Hippocampal formation (tissue), 2 donors: ENCODE measurements at regions not wholly inside any gene's neighbourhood (a gene's known extent, or its start where the extent isn't known, plus 50 kb on each side); places are given as distances from the start of the nearest gene placed in this dataset.
A peak's percentile ranks its signal among the peaks of the same experiment; 100 is the strongest.

Source experiments
- DNase-seq, 2 donors: peaks; one replicate each; lab custom pipeline; 2025; lab: John Stamatoyannopoulos, UW

GRCh38 chr16:76900285-76901263, 290.4 kb upstream of the MON1B start:
- DNase-seq = peak in 1 of 2 donors; percentile 27

GRCh38 chr16:76906552-76906951, 284.4 kb upstream of the MON1B start:
- no peak for DNase-seq

- DNase-seq = no peak
These were observed 280.1 kb upstream of the MON1B start for GRCh38 chr16:76910931-76911330.

GRCh38 chr16:76913046-76913445, 277.9 kb upstream of the MON1B start:
- no peak for DNase-seq

GRCh38 chr16:76926042-76926441, 264.9 kb upstream of the MON1B start:
- no peak for DNase-seq

- no peak for DNase-seq
These were observed 264.4 kb upstream of the MON1B start for GRCh38 chr16:76926595-76926994.

- no peak for DNase-seq
These were observed 259.8 kb upstream of the MON1B start for GRCh38 chr16:76931186-76931585.

- no peak for DNase-seq
These were observed 258.3 kb upstream of the MON1B start for GRCh38 chr16:76932541-76933211.

GRCh38 chr16:76940251-76940650, 250.7 kb upstream of the MON1B start:
- DNase-seq = no peak

GRCh38 chr16:76941113-76941512, 249.9 kb upstream of the MON1B start:
- no peak for DNase-seq

GRCh38 chr16:76942089-76942488, 248.9 kb upstream of the MON1B start:
- no peak for DNase-seq

GRCh38 chr16:76943921-76944320, 247.1 kb upstream of the MON1B start:
- no peak for DNase-seq

GRCh38 chr16:76946879-76947278, 244.1 kb upstream of the MON1B start:
- DNase-seq = no peak

- DNase-seq = peak in 1 of 2 donors; percentile 1
These were observed 243.2 kb upstream of the MON1B start for GRCh38 chr16:76947749-76948148.

GRCh38 chr16:76955629-76956028, 235.4 kb upstream of the MON1B start:
- DNase-seq = no peak

GRCh38 chr16:76956394-76956793, 234.6 kb upstream of the MON1B start:
- DNase-seq = no peak

- no peak for DNase-seq
These were observed 234.1 kb upstream of the MON1B start for GRCh38 chr16:76956841-76957240.

GRCh38 chr16:76959166-76959565, 231.8 kb upstream of the MON1B start:
- no peak for DNase-seq

- DNase-seq = no peak
These were observed 227.2 kb upstream of the MON1B start for GRCh38 chr16:76963614-76964315.

GRCh38 chr16:76964464-76965154, 226.4 kb upstream of the MON1B start:
- DNase-seq = no peak

GRCh38 chr16:76970087-76970744, 220.8 kb upstream of the MON1B start:
- DNase-seq = no peak
